Hematopoietic multipotent progenitor cell treated with erythropoietin and hydrocortisone succinate and interleukin-3 and kit ligand, for 8 days (in vitro differentiated cells): ENCODE measurements at regions not wholly inside any gene's neighbourhood (a gene's known extent, or its start where the extent isn't known, plus 50 kb on each side); places are given as distances from the start of the nearest gene placed in this dataset.

ENCODE experiments used
- DNase-seq: peaks from one replicate; pipeline ENCODE4 v3.0.0-alpha.2; 2015

GRCh38 chr18:6574631-6575030, 154.9 kb upstream of the ARHGAP28 start:
- no peak for DNase-seq

- DNase-seq: no peak
Observed at GRCh38 chr18:6575908-6576307, 153.6 kb upstream of the ARHGAP28 start.

GRCh38 chr18:6576718-6577375, 152.7 kb upstream of the ARHGAP28 start:
- no peak for DNase-seq

GRCh38 chr18:6578686-6579085, 150.8 kb upstream of the ARHGAP28 start:
- DNase-seq: no peak

- no peak for DNase-seq
Observed at GRCh38 chr18:6579486-6579885, 150.0 kb upstream of the ARHGAP28 start.

GRCh38 chr18:6580401-6580800, 149.1 kb upstream of the ARHGAP28 start:
- no peak for DNase-seq

- DNase-seq: no peak
Observed at GRCh38 chr18:6589923-6590322, 139.6 kb upstream of the ARHGAP28 start.

- no peak for DNase-seq
Observed at GRCh38 chr18:6590326-6590725, 139.2 kb upstream of the ARHGAP28 start.

- no peak for DNase-seq
Observed at GRCh38 chr18:6591491-6591890, 138.0 kb upstream of the ARHGAP28 start.

GRCh38 chr18:6592522-6592921, 137.0 kb upstream of the ARHGAP28 start:
- no peak for DNase-seq

GRCh38 chr18:6593142-6593885, 136.2 kb upstream of the ARHGAP28 start:
- no peak for DNase-seq

- DNase-seq: no peak
Observed at GRCh38 chr18:6595666-6596065, 133.8 kb upstream of the ARHGAP28 start.

GRCh38 chr18:6598657-6599056, 130.9 kb upstream of the ARHGAP28 start:
- no peak for DNase-seq

GRCh38 chr18:6600667-6601167, 128.8 kb upstream of the ARHGAP28 start:
- no peak for DNase-seq

- no peak for DNase-seq
Observed at GRCh38 chr18:6601241-6601640, 128.3 kb upstream of the ARHGAP28 start.

- DNase-seq: no peak
Observed at GRCh38 chr18:6602365-6602764, 127.2 kb upstream of the ARHGAP28 start.

- no peak for DNase-seq
Observed at GRCh38 chr18:6604573-6604941, 125.0 kb upstream of the ARHGAP28 start.

GRCh38 chr18:6605115-6605869, 124.2 kb upstream of the ARHGAP28 start:
- no peak for DNase-seq

- DNase-seq: no peak
Observed at GRCh38 chr18:6606411-6607085, 123.0 kb upstream of the ARHGAP28 start.

GRCh38 chr18:6607343-6607742, 122.2 kb upstream of the ARHGAP28 start:
- no peak for DNase-seq

GRCh38 chr18:6609666-6610264, 119.8 kb upstream of the ARHGAP28 start:
- no peak for DNase-seq

GRCh38 chr18:6610466-6610865, 119.0 kb upstream of the ARHGAP28 start:
- DNase-seq: no peak

GRCh38 chr18:6613581-6613980, 115.9 kb upstream of the ARHGAP28 start:
- DNase-seq: no peak
